Stimulated activated CD4-positive, alpha-beta T cell treated with anti-CD3 and anti-CD28 coated beads, Interleukin-4, amount 100 ng/mL, for 48 hours (primary cell): ENCODE measurements at regions not wholly inside any gene's neighbourhood (a gene's known extent, or its start where the extent isn't known, plus 50 kb on each side); places are given as distances from the start of the nearest gene placed in this dataset.
"Not testable (repeated sequence)": the region's sequence is repeated elsewhere in the genome, so short reads cannot be mapped to it uniquely, and the experiment has no call there.

Experiments
- DNase-seq, 2 donors: peaks; one replicate each; pipeline ENCODE4 v3.0.0-alpha.2; 2020; ENCODE audit warnings: low read depth in 2 of 2

- no peak for DNase-seq
These were observed 195.7 kb downstream of the ZNF608 start for GRCh38 chr5:124550731-124551130.

GRCh38 chr5:124549891-124550436 is 196.5 kb downstream of the ZNF608 start:
- DNase-seq = no peak

GRCh38 chr5:124546643-124547042 is 199.8 kb downstream of the ZNF608 start:
- no peak for DNase-seq

GRCh38 chr5:124544366-124545055 is 201.9 kb downstream of the ZNF608 start:
- DNase-seq = no peak

- no peak for DNase-seq
These were observed 207.5 kb downstream of the ZNF608 start for GRCh38 chr5:124538931-124539330.

- DNase-seq = no peak
These were observed 208.2 kb downstream of the ZNF608 start for GRCh38 chr5:124538191-124538590.

GRCh38 chr5:124537522-124537921 is 208.9 kb downstream of the ZNF608 start:
- DNase-seq = no peak

- no peak for DNase-seq
These were observed 209.3 kb downstream of the ZNF608 start for GRCh38 chr5:124537107-124537506.

GRCh38 chr5:124536333-124536732 is 210.1 kb downstream of the ZNF608 start:
- DNase-seq = no peak

- no peak for DNase-seq
These were observed 215.5 kb downstream of the ZNF608 start for GRCh38 chr5:124530916-124531315.

GRCh38 chr5:124528838-124529237 is 217.6 kb downstream of the ZNF608 start:
- DNase-seq = no peak

- no peak for DNase-seq
These were observed 219.0 kb downstream of the ZNF608 start for GRCh38 chr5:124527220-124527991.

- not testable (repeated sequence) for DNase-seq
These were observed 220.4 kb downstream of the ZNF608 start for GRCh38 chr5:124526079-124526478.

GRCh38 chr5:124524552-124525232 is 221.7 kb downstream of the ZNF608 start:
- no peak for DNase-seq

GRCh38 chr5:124523897-124524296 is 222.5 kb downstream of the ZNF608 start:
- DNase-seq = no peak

- no peak for DNase-seq
These were observed 223.4 kb downstream of the ZNF608 start for GRCh38 chr5:124522992-124523391.

- no peak for DNase-seq
These were observed 224.8 kb downstream of the ZNF608 start for GRCh38 chr5:124521461-124522230.

- no peak for DNase-seq
These were observed 227.0 kb downstream of the ZNF608 start for GRCh38 chr5:124519396-124519795.

- no peak for DNase-seq
These were observed 229.9 kb downstream of the ZNF608 start for GRCh38 chr5:124516567-124516966.

GRCh38 chr5:124515497-124516245 is 230.8 kb downstream of the ZNF608 start:
- no peak for DNase-seq

- no peak for DNase-seq
These were observed 231.5 kb downstream of the ZNF608 start for GRCh38 chr5:124514956-124515355.
